Kidney (tissue), 13 donors: ENCODE measurements at regions not wholly inside any gene's neighbourhood (a gene's known extent, or its start where the extent isn't known, plus 50 kb on each side); places are given as distances from the start of the nearest gene placed in this dataset.

Experiments
- DNase-seq, 5 donors: peaks; one replicate each; pipeline ENCODE4 v3.0.0-alpha.2; 2013 to 2020
- FAIRE-seq: peaks from 2 replicates; lab custom pipeline; 2012; peaks lifted over from hg19 to GRCh38; lab: Jason Lieb, UNC
- H3K27ac ChIP-seq, 2 donors: one replicate each; pipeline ENCODE4 v1.7.0; 2013; ENCODE audit warnings: low read depth in 2 of 2, low read length in 2 of 2, inconsistent platforms in 1 of 2
- H3K27me3 ChIP-seq: one replicate; pipeline ENCODE4 v1.7.1; 2013; ENCODE audit warnings: low read length, inconsistent platforms; ENCODE audit not compliant: control insufficient read depth, insufficient read depth
- H3K36me3 ChIP-seq, 3 donors: one replicate each; pipeline versions ENCODE4 v1.7.0 to v1.7.1; 2013; ENCODE audit warnings: low read length in 3 of 3, control low read depth in 1 of 3, inconsistent platforms in 1 of 3; ENCODE audit not compliant: insufficient read depth in 3 of 3, control insufficient read depth in 2 of 3
- H3K4me1 ChIP-seq, 3 donors: one replicate each; pipeline versions ENCODE4 v1.7.0 to v1.7.1; 2013; ENCODE audit warnings: low read length in 3 of 3, inconsistent platforms in 1 of 3, low read depth in 1 of 3; ENCODE audit not compliant: control insufficient read depth in 2 of 3, insufficient read depth in 2 of 3
- H3K4me3 ChIP-seq, 3 donors: one replicate each; pipeline versions ENCODE4 v1.7.0 to v1.8.1; 2013; ENCODE audit warnings: low read length in 3 of 3, control low read depth in 1 of 3, inconsistent platforms in 1 of 3
- H3K9ac ChIP-seq, 3 donors: one replicate each; pipeline versions ENCODE4 v1.7.0 to v1.7.1; 2013; ENCODE audit warnings: low read length in 3 of 3, control low read depth in 1 of 3, inconsistent platforms in 1 of 3
- H3K9me3 ChIP-seq, 3 donors: one replicate each; pipeline versions ENCODE4 v1.7.0 to v1.7.1; 2013; ENCODE audit warnings: low read length in 3 of 3, control low read depth in 1 of 3, inconsistent platforms in 1 of 3; ENCODE audit not compliant: control insufficient read depth in 2 of 3, insufficient read depth in 1 of 3
- CTCF ChIP-seq: IDR thresholded peaks from 3 replicates; pipeline ENCODE4 v1.5.1; 2012; ENCODE audit warnings: mild to moderate bottlenecking, moderate library complexity, borderline replicate concordance; ENCODE audit not compliant: insufficient read depth; ENCODE audit errors: extremely low read depth
- intact Hi-C: fragments of 100-400 bp; cut with DNase I; formaldehyde crosslinking; loops from one replicate; pipeline ENCODE4 v1.11.1; 2022
- donor health status: control.
- donor health status: control.
- donor health status: control.
- donor health status: control.
- donor health status: control.
- donor health status: DM: yes; HTN: yes; CAD: no.
- donor health status: Normal renal cell carcinoma (clear cell type).

DNA sequence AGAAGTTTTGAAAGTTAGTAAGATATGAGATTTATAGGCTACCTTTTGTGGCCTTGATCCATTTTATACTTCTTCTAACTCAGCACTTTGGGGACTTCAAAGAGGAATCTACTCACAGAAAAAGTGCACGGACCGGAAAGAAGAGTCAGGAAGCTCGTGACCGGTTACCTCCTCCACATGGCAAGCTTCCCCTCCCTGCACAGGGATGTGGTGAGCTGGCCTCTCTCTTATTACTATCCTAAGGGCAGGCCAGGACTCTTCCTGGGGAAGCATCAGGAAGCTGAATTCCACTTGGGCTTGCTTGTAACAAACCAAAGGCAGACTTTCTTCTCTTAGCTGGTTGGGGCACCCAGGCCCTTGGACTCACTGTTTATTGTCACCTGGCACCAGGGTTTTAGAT lies 170.8 kb upstream of the GLI3 start:
- no peak for TF ChIP-seq CTCF
- FAIRE-seq (no peak), DNase-seq (peak in 3 of 5 donors; percentile 34 to 50 (median 43))
- Histone ChIP-seq H3K36me3 (no peaks in the 10 kb centered on the region), H3K9me3 (no peaks in the 10 kb centered on the region), H3K27ac (no peak overlapping the region), H3K4me3 (no peak overlapping the region), H3K27me3 (no peaks in the 10 kb centered on the region), H3K9ac (no peak overlapping the region), H3K4me1 (no peaks in the 10 kb centered on the region)
- intact Hi-C loops, result no loop called here

DNA sequence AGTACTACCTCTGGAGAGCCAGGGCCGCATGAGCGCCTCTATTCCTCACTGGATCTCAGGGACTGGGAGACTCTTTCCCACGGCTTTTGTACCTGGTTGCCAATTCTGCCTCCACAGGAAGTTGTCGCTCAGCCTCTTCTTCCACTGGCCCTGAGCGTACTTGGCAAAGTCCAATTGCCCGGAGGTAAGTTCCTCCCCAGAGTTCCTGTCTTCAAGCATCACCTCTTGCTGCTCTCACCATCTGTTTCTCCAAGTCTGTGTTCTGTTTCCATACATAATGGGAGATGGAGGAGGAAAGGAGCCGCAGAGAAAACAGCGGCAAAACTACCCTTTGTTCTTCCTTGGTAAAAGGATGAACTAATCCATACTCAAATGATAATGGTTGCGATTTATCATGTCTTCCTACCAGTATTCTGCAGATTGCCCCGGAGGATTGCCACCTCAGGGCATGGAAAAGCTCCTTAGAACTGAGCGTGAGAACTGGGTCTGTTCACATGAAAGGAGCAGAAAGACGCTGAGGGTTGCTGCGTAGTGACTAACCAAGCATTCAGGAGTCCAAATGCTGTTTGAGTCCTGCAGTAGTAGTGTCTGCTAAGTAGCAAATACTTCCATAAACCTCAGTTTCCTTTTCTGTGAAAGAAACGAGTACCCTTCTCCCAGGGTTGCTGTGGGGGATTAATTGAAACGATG lies 170.2 kb upstream of the GLI3 start:
- DNase-seq (no peak), FAIRE-seq (no peak)
- Histone ChIP-seq H3K4me1 (no peaks in the 10 kb centered on the region), H3K4me3 (no peak overlapping the region), H3K9ac (no peak overlapping the region), H3K36me3 (no peaks in the 10 kb centered on the region), H3K27me3 (no peaks in the 10 kb centered on the region), H3K27ac (no peak overlapping the region), H3K9me3 (no peaks in the 10 kb centered on the region)
- no peak for TF ChIP-seq CTCF
- intact Hi-C loops, result no loop called here

GRCh38 chr7:42406358-42406757 lies 169.3 kb upstream of the GLI3 start:
- intact Hi-C loops, result no loop called here
- FAIRE-seq, result no peak
- no peak overlapping the region for H3K27ac ChIP-seq
- H3K9ac ChIP-seq, result no peak overlapping the region
- H3K4me3 ChIP-seq, result no peak overlapping the region
- no peak for DNase-seq
- no peaks in the 10 kb centered on the region for H3K9me3 ChIP-seq
- TF ChIP-seq CTCF, result no peak
- no peaks in the 10 kb centered on the region for H3K36me3 ChIP-seq
- H3K27me3 ChIP-seq, result no peaks in the 10 kb centered on the region
- no peaks in the 10 kb centered on the region for H3K4me1 ChIP-seq

DNA sequence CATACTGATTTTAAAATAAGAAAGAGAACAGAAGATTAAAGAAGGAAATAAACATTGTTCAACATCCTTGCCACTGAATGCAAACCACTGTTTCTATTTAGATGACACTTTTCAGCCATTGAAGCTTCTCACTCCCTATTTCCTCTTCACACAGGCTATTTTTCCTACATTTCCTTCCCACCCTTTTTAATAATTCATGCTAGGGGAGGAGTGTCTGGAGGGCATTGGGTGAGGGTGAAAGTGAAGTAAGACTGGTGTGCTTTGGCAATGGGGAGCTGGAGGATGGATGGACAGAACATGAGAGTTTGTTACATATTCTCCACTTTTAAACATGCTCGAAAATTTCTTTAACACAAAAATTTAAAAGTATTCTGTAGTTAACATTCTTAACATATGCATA lies 168.8 kb upstream of the GLI3 start:
- Histone ChIP-seq H3K4me1 (no peaks in the 10 kb centered on the region), H3K9ac (no peak overlapping the region), H3K4me3 (no peak overlapping the region), H3K27me3 (no peaks in the 10 kb centered on the region), H3K9me3 (no peaks in the 10 kb centered on the region), H3K27ac (no peak overlapping the region), H3K36me3 (no peaks in the 10 kb centered on the region)
- DNase-seq, result no peak
- intact Hi-C loops, result no loop called here
- no peak for TF ChIP-seq CTCF
- FAIRE-seq, result no peak
